HepG2 (cell line): ENCODE measurements at regions not wholly inside any gene's neighbourhood (a gene's known extent, or its start where the extent isn't known, plus 50 kb on each side); places are given as distances from the start of the nearest gene placed in this dataset.

Experiments
- CBFB ChIP-seq: sonication (generic); formaldehyde crosslinking; IDR thresholded peaks from 2 replicates; pipeline ENCODE4 v1.4.0; 2020; ENCODE audit warnings: missing genetic modification reagents
- CTCF ChIP-seq: sonication (generic); formaldehyde crosslinking; IDR thresholded peaks from 2 replicates; pipeline ENCODE4 v1.5.0; 2020; ENCODE audit warnings: mild to moderate bottlenecking, missing genetic modification reagents, moderate library complexity
- KDM2A ChIP-seq: sonication (generic); formaldehyde crosslinking; IDR thresholded peaks from 2 replicates; pipeline ENCODE4 v1.4.0; 2020; ENCODE audit warnings: low read depth, missing genetic modification reagents, borderline replicate concordance
- SIN3A ChIP-seq: IDR thresholded peaks from 2 replicates; pipeline ENCODE4 v1.6.1; 2011; ENCODE audit warnings: low read depth, mild to moderate bottlenecking, control low read depth, low read length, borderline replicate concordance
- TIGD3 ChIP-seq: sonication (generic); formaldehyde crosslinking; IDR thresholded peaks from 2 replicates; pipeline ENCODE4 v1.5.1; 2020; ENCODE audit warnings: mild to moderate bottlenecking, missing genetic modification reagents, borderline replicate concordance
- TP53 ChIP-seq: sonication (generic); formaldehyde crosslinking; conservative IDR thresholded peaks from 2 replicates; pipeline ENCODE4 v1.4.0; 2020; ENCODE audit warnings: missing genetic modification reagents
- ZBTB44 ChIP-seq: sonication (generic); formaldehyde crosslinking; IDR thresholded peaks from 2 replicates; pipeline ENCODE4 v1.4.0; 2020; ENCODE audit warnings: missing genetic modification reagents
- ZNF24 ChIP-seq: fragments of 450-650 bp; IDR thresholded peaks from 2 replicates; pipeline ENCODE4 v1.6.1; 2017; ENCODE audit warnings: antibody characterized with exemption, mild to moderate bottlenecking

GRCh38 chr2:182628916-182629315 is 87.1 kb upstream of the DNAJC10 start:
- TF ChIP-seq SIN3A (no peak), TP53 (CRISPR knock-in tag) (no peak), CTCF (CRISPR knock-in tag) (no peak), CBFB (no peak), KDM2A (CRISPR knock-in tag) (no peak), ZBTB44 (CRISPR knock-in tag) (no peak), ZNF24 (no peak), TIGD3 (CRISPR knock-in tag) (no peak)
